SJCRH30 (cell line): ENCODE measurements at regions not wholly inside any gene's neighbourhood (a gene's known extent, or its start where the extent isn't known, plus 50 kb on each side); places are given as distances from the start of the nearest gene placed in this dataset.

Experiments used
- DNase-seq, 2 experiments: peaks; one replicate each; pipeline ENCODE4 v3.0.0-alpha.2; 2015 to 2020
- H3K27ac ChIP-seq: fragments of 250-450 bp; sonication (Bioruptor Pico); 2 replicates; pipeline ENCODE4 v1.5.1; 2020; ENCODE audit warnings: mild to moderate bottlenecking, moderate library complexity
- H3K27me3 ChIP-seq: fragments of 250-450 bp; sonication (Bioruptor Pico); 2 replicates; pipeline ENCODE4 v1.5.1; 2020; ENCODE audit warnings: mild to moderate bottlenecking, moderate library complexity
- H3K36me3 ChIP-seq: fragments of 250-450 bp; sonication (Bioruptor Pico); 2 replicates; pipeline ENCODE4 v1.5.1; 2020; ENCODE audit warnings: mild to moderate bottlenecking, moderate library complexity
- H3K4me1 ChIP-seq: fragments of 250-450 bp; sonication (Bioruptor Pico); 2 replicates; pipeline ENCODE4 v1.5.1; 2020; ENCODE audit warnings: mild to moderate bottlenecking, moderate library complexity
- H3K4me3 ChIP-seq: fragments of 250-450 bp; sonication (Bioruptor Pico); 2 replicates; pipeline ENCODE4 v1.5.1; 2020; ENCODE audit warnings: mild to moderate bottlenecking, moderate library complexity
- H3K9me3 ChIP-seq: fragments of 250-450 bp; sonication (Bioruptor Pico); replicated peaks from 2 replicates; pipeline ENCODE4 v1.5.1; 2020; ENCODE audit warnings: mild to moderate bottlenecking, moderate library complexity

- Histone ChIP-seq H3K4me1 (peaks cover 15% of the 10 kb centered on the region; the same call in 1 of the 2 replicates), H3K27me3 (no peaks in the 10 kb centered on the region), H3K27ac (no peak overlapping the region), H3K4me3 (no peak overlapping the region), H3K36me3 (no peaks in the 10 kb centered on the region), H3K9me3 (no peaks in the 10 kb centered on the region)
- DNase-seq, result peak; percentile 13 to 33
These were observed 259.9 kb downstream of the EFNB2 start for GRCh38 chr13:106275446-106276032.

- H3K4me1 ChIP-seq, result peaks cover 15% of the 10 kb centered on the region; the same call in 1 of the 2 replicates
- no peaks in the 10 kb centered on the region for H3K9me3 ChIP-seq
- no peak for DNase-seq
- H3K27ac ChIP-seq, result no peak overlapping the region
- no peaks in the 10 kb centered on the region for H3K27me3 ChIP-seq
- H3K4me3 ChIP-seq, result no peak overlapping the region
- no peaks in the 10 kb centered on the region for H3K36me3 ChIP-seq
These were observed 260.8 kb downstream of the EFNB2 start for GRCh38 chr13:106274551-106275203.

GRCh38 chr13:106263801-106264200 lies 271.7 kb downstream of the EFNB2 start:
- Histone ChIP-seq H3K27me3 (no peaks in the 10 kb centered on the region), H3K9me3 (no peaks in the 10 kb centered on the region), H3K4me1 (no peaks in the 10 kb centered on the region), H3K27ac (no peak overlapping the region), H3K4me3 (no peak overlapping the region), H3K36me3 (no peaks in the 10 kb centered on the region)
- no peak for DNase-seq

GRCh38 chr13:106262886-106263285 lies 272.6 kb downstream of the EFNB2 start:
- Histone ChIP-seq H3K4me3 (no peak overlapping the region), H3K27ac (no peak overlapping the region), H3K4me1 (no peaks in the 10 kb centered on the region), H3K9me3 (no peaks in the 10 kb centered on the region), H3K36me3 (no peaks in the 10 kb centered on the region), H3K27me3 (no peaks in the 10 kb centered on the region)
- no peak for DNase-seq

GRCh38 chr13:106261450-106261849 lies 274.0 kb downstream of the EFNB2 start:
- no peaks in the 10 kb centered on the region for H3K9me3 ChIP-seq
- no peak overlapping the region for H3K4me3 ChIP-seq
- H3K4me1 ChIP-seq, result no peaks in the 10 kb centered on the region
- H3K36me3 ChIP-seq, result no peaks in the 10 kb centered on the region
- H3K27ac ChIP-seq, result no peak overlapping the region
- H3K27me3 ChIP-seq, result no peaks in the 10 kb centered on the region
- no peak for DNase-seq

- no peak overlapping the region for H3K4me3 ChIP-seq
- no peaks in the 10 kb centered on the region for H3K36me3 ChIP-seq
- no peaks in the 10 kb centered on the region for H3K9me3 ChIP-seq
- H3K4me1 ChIP-seq, result no peaks in the 10 kb centered on the region
- H3K27ac ChIP-seq, result no peak overlapping the region
- no peaks in the 10 kb centered on the region for H3K27me3 ChIP-seq
- DNase-seq, result no peak
These were observed 275.1 kb downstream of the EFNB2 start for GRCh38 chr13:106260352-106260751.

- H3K4me1 ChIP-seq, result no peaks in the 10 kb centered on the region
- no peak overlapping the region for H3K27ac ChIP-seq
- no peaks in the 10 kb centered on the region for H3K36me3 ChIP-seq
- H3K4me3 ChIP-seq, result no peak overlapping the region
- H3K27me3 ChIP-seq, result no peaks in the 10 kb centered on the region
- H3K9me3 ChIP-seq, result no peaks in the 10 kb centered on the region
- no peak for DNase-seq
These were observed 275.5 kb downstream of the EFNB2 start for GRCh38 chr13:106259928-106260327.

- DNase-seq, result no peak
- H3K4me3 ChIP-seq, result no peak overlapping the region
- H3K4me1 ChIP-seq, result no peaks in the 10 kb centered on the region
- no peak overlapping the region for H3K27ac ChIP-seq
- no peaks in the 10 kb centered on the region for H3K27me3 ChIP-seq
- no peaks in the 10 kb centered on the region for H3K36me3 ChIP-seq
- no peaks in the 10 kb centered on the region for H3K9me3 ChIP-seq
These were observed 288.7 kb downstream of the EFNB2 start for GRCh38 chr13:106246666-106247188.

- Histone ChIP-seq H3K4me1 (no peaks in the 10 kb centered on the region), H3K4me3 (no peak overlapping the region), H3K27me3 (no peaks in the 10 kb centered on the region), H3K36me3 (no peaks in the 10 kb centered on the region), H3K9me3 (no peaks in the 10 kb centered on the region), H3K27ac (no peak overlapping the region)
- no peak for DNase-seq
These were observed 289.2 kb downstream of the EFNB2 start for GRCh38 chr13:106246242-106246641.

GRCh38 chr13:106243011-106243565 lies 292.4 kb downstream of the EFNB2 start:
- Histone ChIP-seq H3K4me3 (no peak overlapping the region), H3K4me1 (no peaks in the 10 kb centered on the region), H3K36me3 (no peaks in the 10 kb centered on the region)

GRCh38 chr13:106241974-106242953 lies 293.2 kb downstream of the EFNB2 start:
- DNase-seq, result no peak
- Histone ChIP-seq H3K9me3 (no peaks in the 10 kb centered on the region), H3K27ac (no peak overlapping the region), H3K36me3 (no peaks in the 10 kb centered on the region), H3K27me3 (no peaks in the 10 kb centered on the region), H3K4me3 (no peak overlapping the region), H3K4me1 (no peaks in the 10 kb centered on the region)

More at GRCh38 chr13:106243011-106243565, 292.4 kb downstream of the EFNB2 start:
- no peak for DNase-seq
- Histone ChIP-seq H3K27me3 (no peaks in the 10 kb centered on the region), H3K27ac (no peak overlapping the region), H3K9me3 (no peaks in the 10 kb centered on the region)

GRCh38 chr13:106238690-106239089 lies 296.8 kb downstream of the EFNB2 start:
- H3K36me3 ChIP-seq, result no peaks in the 10 kb centered on the region

GRCh38 chr13:106234636-106235035 lies 300.8 kb downstream of the EFNB2 start:
- H3K27ac ChIP-seq, result no peak overlapping the region
- no peaks in the 10 kb centered on the region for H3K9me3 ChIP-seq
- no peak for DNase-seq
- no peak overlapping the region for H3K4me3 ChIP-seq
- H3K36me3 ChIP-seq, result no peaks in the 10 kb centered on the region
- no peaks in the 10 kb centered on the region for H3K27me3 ChIP-seq
- no peaks in the 10 kb centered on the region for H3K4me1 ChIP-seq

More at GRCh38 chr13:106238690-106239089, 296.8 kb downstream of the EFNB2 start:
- Histone ChIP-seq H3K4me1 (no peaks in the 10 kb centered on the region), H3K27me3 (no peaks in the 10 kb centered on the region), H3K27ac (no peak overlapping the region), H3K4me3 (no peak overlapping the region), H3K9me3 (no peaks in the 10 kb centered on the region)
- DNase-seq, result no peak

GRCh38 chr13:106233134-106233735 lies 302.2 kb downstream of the EFNB2 start:
- no peak for DNase-seq
- Histone ChIP-seq H3K4me1 (no peaks in the 10 kb centered on the region), H3K27me3 (no peaks in the 10 kb centered on the region), H3K9me3 (no peaks in the 10 kb centered on the region), H3K4me3 (no peak overlapping the region), H3K36me3 (no peaks in the 10 kb centered on the region), H3K27ac (no peak overlapping the region)
